Lower leg skin (tissue), 4 donors: ENCODE measurements at regions not wholly inside any gene's neighbourhood (a gene's known extent, or its start where the extent isn't known, plus 50 kb on each side); places are given as distances from the start of the nearest gene placed in this dataset.

Experiments
- DNase-seq, 2 donors: peaks; one replicate each; pipeline ENCODE4 v3.0.0-alpha.2; 2019; ENCODE audit warnings: low spot score in 2 of 2
- H3K4me3 ChIP-seq: fragments of 200-600 bp; sonication (generic); 2 replicates; pipeline ENCODE4 v1.5.1; 2017; ENCODE audit warnings: mild to moderate bottlenecking, low read depth; ENCODE audit not compliant: poor library complexity, severe bottlenecking
- CTCF ChIP-seq, 3 donors: fragments of 450-650 bp; IDR thresholded peaks; one replicate each; pipeline ENCODE4 v1.5.1; 2016; ENCODE audit warnings: antibody characterized with exemption in 3 of 3, mild to moderate bottlenecking in 3 of 3, moderate library complexity in 2 of 3
- POLR2A ChIP-seq, 2 donors: fragments of 450-650 bp; IDR thresholded peaks; one replicate each; pipeline ENCODE4 v1.6.1; 2016 to 2017; ENCODE audit warnings: antibody characterized with exemption in 2 of 2, mild to moderate bottlenecking in 1 of 2, moderate library complexity in 1 of 2
- WGBS, 2 donors: methylation state at CpG; one replicate each; pipeline ENCODE4 v1.1.5; 2018; 5-methylcytosine and 5-hydroxymethylcytosine counted together
- intact Hi-C: fragments of 100-400 bp; cut with DNase I; formaldehyde crosslinking; loops from one replicate; pipeline ENCODE4 v1.15.0; 2023; ENCODE audit warnings: low total_unique reads

- no peak for DNase-seq
Observed at GRCh38 chr2:6769346-6769745, 96.4 kb downstream of the CMPK2 start.

GRCh38 chr2:6770006-6770405 lies 95.7 kb downstream of the CMPK2 start:
- WGBS, 2 donors = 79 to 83% methylated on average over 13 to 16 of the region's 16 CpGs
- DNase-seq = no peak
- TF ChIP-seq CTCF (IDR thresholded peaks at IDR 0.05) (no peak), POLR2A (IDR thresholded peaks at IDR 0.05) (no peak)
- H3K4me3 ChIP-seq = no peak overlapping the region
- intact Hi-C loops = no loop called here

More at GRCh38 chr2:6769346-6769745, 96.4 kb downstream of the CMPK2 start:
- intact Hi-C loops = no loop called here
- H3K4me3 ChIP-seq = no peak overlapping the region
- peak in 1 of 3 donors; percentile 5 for TF ChIP-seq CTCF (IDR thresholded peaks at IDR 0.05)
- no peak for TF ChIP-seq POLR2A (IDR thresholded peaks at IDR 0.05)

- H3K4me3 ChIP-seq = no peak overlapping the region
- intact Hi-C loops = no loop called here
- 56 to 64% methylated on average over 19 of the region's 19 CpGs for WGBS, 2 donors
- peak in 1 of 2 donors; percentile 71 for DNase-seq
- TF ChIP-seq POLR2A (IDR thresholded peaks at IDR 0.05) (no peak), CTCF (IDR thresholded peaks at IDR 0.05) (no peak)
Observed at GRCh38 chr2:6771634-6772611, 93.8 kb downstream of the CMPK2 start.

- peak in 1 of 2 donors; percentile 86 for DNase-seq
- 8 to 10% methylated on average over 29 of the region's 29 CpGs for WGBS, 2 donors
- TF ChIP-seq CTCF (IDR thresholded peaks at IDR 0.05) (peak in 1 of 3 donors; percentile 65), POLR2A (IDR thresholded peaks at IDR 0.05) (no peak)
- intact Hi-C loops = no loop called here
- no peak overlapping the region for H3K4me3 ChIP-seq
Observed at GRCh38 chr2:6773007-6773693, 92.6 kb downstream of the CMPK2 start.

- no peak overlapping the region for H3K4me3 ChIP-seq
- no peak for TF ChIP-seq CTCF (IDR thresholded peaks at IDR 0.05)
- no peak for DNase-seq
- 58 to 62% methylated on average over 7 of the region's 7 CpGs for WGBS, 2 donors
- intact Hi-C loops = no loop called here
Observed at GRCh38 chr2:6773694-6774044, 92.0 kb downstream of the CMPK2 start.
